ENCODE measurements at regions not wholly inside any gene's neighbourhood (a gene's known extent, or its start where the extent isn't known, plus 50 kb on each side); places are given as distances from the start of the nearest gene placed in this dataset.
"Not testable (repeated sequence)": the region's sequence is repeated elsewhere in the genome, so short reads cannot be mapped to it uniquely, and the experiment has no call there.

- DNase-seq (ENCODE audit: low read depth, low spot score), result no peak
These were observed 169.6 kb downstream of the EDEM1 start for GRCh38 chr3:5357089-5357488.

GRCh38 chr3:5358911-5359310, 171.4 kb downstream of the EDEM1 start:
- no peak for DNase-seq (ENCODE audit: low read depth, low spot score)

- DNase-seq (ENCODE audit: low read depth, low spot score), result no peak
These were observed 172.9 kb downstream of the EDEM1 start for GRCh38 chr3:5360453-5360852.

- no peak for DNase-seq (ENCODE audit: low read depth, low spot score)
These were observed 179.2 kb downstream of the EDEM1 start for GRCh38 chr3:5366746-5367145.

GRCh38 chr3:5371555-5371954, 184.0 kb downstream of the EDEM1 start:
- DNase-seq (ENCODE audit: low read depth, low spot score), result not testable (repeated sequence)

GRCh38 chr3:5376761-5377160, 189.3 kb downstream of the EDEM1 start:
- DNase-seq (ENCODE audit: low read depth, low spot score), result peak; percentile 12

GRCh38 chr3:5379266-5379665, 191.8 kb downstream of the EDEM1 start:
- not testable (repeated sequence) for DNase-seq (ENCODE audit: low read depth, low spot score)

- DNase-seq (ENCODE audit: low read depth, low spot score), result not testable (repeated sequence)
These were observed 196.2 kb downstream of the EDEM1 start for GRCh38 chr3:5383486-5384263.

- DNase-seq (ENCODE audit: low read depth, low spot score), result no peak
These were observed 197.2 kb downstream of the EDEM1 start for GRCh38 chr3:5384557-5385236.

GRCh38 chr3:5388091-5388490, 200.6 kb downstream of the EDEM1 start:
- DNase-seq (ENCODE audit: low read depth, low spot score), result no peak

GRCh38 chr3:5389057-5389456, 201.6 kb downstream of the EDEM1 start:
- DNase-seq (ENCODE audit: low read depth, low spot score), result no peak

- no peak for DNase-seq (ENCODE audit: low read depth, low spot score)
These were observed 202.7 kb downstream of the EDEM1 start for GRCh38 chr3:5390221-5390620.

- DNase-seq (ENCODE audit: low read depth, low spot score), result no peak
These were observed 203.6 kb downstream of the EDEM1 start for GRCh38 chr3:5390936-5391625.

GRCh38 chr3:5401002-5401401, 213.5 kb downstream of the EDEM1 start:
- DNase-seq (ENCODE audit: low read depth, low spot score), result no peak

GRCh38 chr3:5404718-5405117, 217.2 kb downstream of the EDEM1 start:
- no peak for DNase-seq (ENCODE audit: low read depth, low spot score)

GRCh38 chr3:5411786-5412185, 224.3 kb downstream of the EDEM1 start:
- no peak for DNase-seq (ENCODE audit: low read depth, low spot score)

- no peak for DNase-seq (ENCODE audit: low read depth, low spot score)
These were observed 235.6 kb downstream of the EDEM1 start for GRCh38 chr3:5423076-5423475.

- no peak for DNase-seq (ENCODE audit: low read depth, low spot score)
These were observed 236.0 kb downstream of the EDEM1 start for GRCh38 chr3:5423523-5423922.

GRCh38 chr3:5425371-5425770, 237.9 kb downstream of the EDEM1 start:
- no peak for DNase-seq (ENCODE audit: low read depth, low spot score)

GRCh38 chr3:5426094-5426883, 238.8 kb downstream of the EDEM1 start:
- peak; percentile 30 for DNase-seq (ENCODE audit: low read depth, low spot score)

- no peak for DNase-seq (ENCODE audit: low read depth, low spot score)
These were observed 239.5 kb downstream of the EDEM1 start for GRCh38 chr3:5427021-5427420.

- DNase-seq (ENCODE audit: low read depth, low spot score), result no peak
These were observed 240.4 kb downstream of the EDEM1 start for GRCh38 chr3:5427938-5428337.

Data from iPS DF 19.7 (cell line).